Nephron progenitor cell (in vitro differentiated cells): ENCODE measurements at regions not wholly inside any gene's neighbourhood (a gene's known extent, or its start where the extent isn't known, plus 50 kb on each side); places are given as distances from the start of the nearest gene placed in this dataset.

Experiments
- DNase-seq: peaks from one replicate; pipeline ENCODE4 v3.0.0; 2021
- H3K27ac Mint-ChIP-seq: 2 replicates; pipeline ENCODE4 v1.8.0; 2021; ENCODE audit warnings: mild to moderate bottlenecking, moderate library complexity, mixed read lengths
- H3K27me3 Mint-ChIP-seq: 2 replicates; pipeline ENCODE4 v1.8.0; 2021; ENCODE audit warnings: mild to moderate bottlenecking, low read depth, mixed read lengths; ENCODE audit not compliant: poor library complexity
- H3K36me3 Mint-ChIP-seq: 2 replicates; pipeline ENCODE4 v1.8.0; 2021; ENCODE audit warnings: low read depth, mixed read lengths
- H3K4me1 Mint-ChIP-seq: 2 replicates; pipeline ENCODE4 v1.8.0; 2021; ENCODE audit warnings: mixed read lengths
- H3K4me3 Mint-ChIP-seq: 2 replicates; pipeline ENCODE4 v1.8.0; 2021; ENCODE audit warnings: mild to moderate bottlenecking, moderate library complexity, mixed read lengths
- H3K9me3 Mint-ChIP-seq: 2 replicates; pipeline ENCODE4 v1.8.0; 2021; ENCODE audit warnings: mild to moderate bottlenecking, moderate library complexity, mixed read lengths
- CTCF ChIP-seq: fragments of 200-600 bp; sonication (generic); IDR thresholded peaks from 2 replicates; pipeline ENCODE4 v1.5.0; 2021; ENCODE audit warnings: antibody characterized with exemption

DNA sequence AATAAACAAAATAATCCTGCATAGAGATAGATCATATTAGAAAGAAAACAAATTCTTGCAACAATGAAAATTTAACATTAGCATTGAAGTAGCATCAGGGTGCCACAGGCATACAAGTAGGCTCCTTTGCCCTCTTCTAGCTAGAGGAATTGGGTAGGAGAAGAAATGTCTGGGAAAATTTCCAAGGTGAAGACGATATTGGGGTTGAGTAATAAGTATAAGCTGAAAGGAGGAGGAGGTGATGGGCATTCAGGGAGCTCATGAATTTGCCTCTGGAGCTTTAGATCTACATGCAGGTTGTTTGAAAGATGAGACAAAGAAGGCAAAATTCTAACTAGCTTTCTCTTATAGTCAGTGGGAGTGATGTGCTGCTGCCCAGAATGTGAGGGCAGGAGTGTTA is 504.9 kb downstream of the CCDC85A start:
- Mint-ChIP-seq H3K36me3 (no peaks in the 10 kb centered on the region), H3K27ac (no peak overlapping the region), H3K9me3 (no peaks in the 10 kb centered on the region), H3K4me3 (no peak overlapping the region), H3K4me1 (no peaks in the 10 kb centered on the region), H3K27me3 (no peaks in the 10 kb centered on the region)
- no peak for DNase-seq
- no peak for TF ChIP-seq CTCF

GRCh38 chr2:56693501-56693900 is 509.7 kb downstream of the CCDC85A start:
- no peak overlapping the region for H3K27ac Mint-ChIP-seq
- no peak overlapping the region for H3K4me3 Mint-ChIP-seq
- DNase-seq = no peak
- peaks cover 4% of the 10 kb centered on the region for H3K9me3 Mint-ChIP-seq
- H3K27me3 Mint-ChIP-seq = no peaks in the 10 kb centered on the region
- no peaks in the 10 kb centered on the region for H3K4me1 Mint-ChIP-seq
- no peaks in the 10 kb centered on the region for H3K36me3 Mint-ChIP-seq
- TF ChIP-seq CTCF = no peak

GRCh38 chr2:56703001-56703400 is 519.2 kb downstream of the CCDC85A start:
- DNase-seq = no peak
- TF ChIP-seq CTCF = no peak
- Mint-ChIP-seq H3K27me3 (no peaks in the 10 kb centered on the region), H3K27ac (no peak overlapping the region), H3K9me3 (peaks cover 21% of the 10 kb centered on the region), H3K4me3 (no peak overlapping the region), H3K36me3 (no peaks in the 10 kb centered on the region), H3K4me1 (no peaks in the 10 kb centered on the region)

- no peak overlapping the region for H3K4me3 Mint-ChIP-seq
- no peak for TF ChIP-seq CTCF
- no peaks in the 10 kb centered on the region for H3K27me3 Mint-ChIP-seq
- no peaks in the 10 kb centered on the region for H3K36me3 Mint-ChIP-seq
- no peaks in the 10 kb centered on the region for H3K4me1 Mint-ChIP-seq
- no peak for DNase-seq
- no peaks in the 10 kb centered on the region for H3K9me3 Mint-ChIP-seq
- H3K27ac Mint-ChIP-seq = no peak overlapping the region
These were observed 521.9 kb downstream of the CCDC85A start for GRCh38 chr2:56705713-56706112.

- H3K4me1 Mint-ChIP-seq = no peaks in the 10 kb centered on the region
- TF ChIP-seq CTCF = no peak
- no peak overlapping the region for H3K4me3 Mint-ChIP-seq
- no peaks in the 10 kb centered on the region for H3K9me3 Mint-ChIP-seq
- H3K36me3 Mint-ChIP-seq = no peaks in the 10 kb centered on the region
- H3K27ac Mint-ChIP-seq = no peak overlapping the region
- no peak for DNase-seq
- no peaks in the 10 kb centered on the region for H3K27me3 Mint-ChIP-seq
These were observed 523.4 kb downstream of the CCDC85A start for GRCh38 chr2:56707218-56707617.

GRCh38 chr2:56707650-56708049 is 523.9 kb downstream of the CCDC85A start:
- Mint-ChIP-seq H3K27ac (no peak overlapping the region), H3K27me3 (no peaks in the 10 kb centered on the region), H3K36me3 (no peaks in the 10 kb centered on the region), H3K9me3 (no peaks in the 10 kb centered on the region), H3K4me1 (no peaks in the 10 kb centered on the region), H3K4me3 (no peak overlapping the region)
- no peak for DNase-seq
- TF ChIP-seq CTCF = no peak
